ENCODE measurements at regions not wholly inside any gene's neighbourhood (a gene's known extent, or its start where the extent isn't known, plus 50 kb on each side); places are given as distances from the start of the nearest gene placed in this dataset.

DNA sequence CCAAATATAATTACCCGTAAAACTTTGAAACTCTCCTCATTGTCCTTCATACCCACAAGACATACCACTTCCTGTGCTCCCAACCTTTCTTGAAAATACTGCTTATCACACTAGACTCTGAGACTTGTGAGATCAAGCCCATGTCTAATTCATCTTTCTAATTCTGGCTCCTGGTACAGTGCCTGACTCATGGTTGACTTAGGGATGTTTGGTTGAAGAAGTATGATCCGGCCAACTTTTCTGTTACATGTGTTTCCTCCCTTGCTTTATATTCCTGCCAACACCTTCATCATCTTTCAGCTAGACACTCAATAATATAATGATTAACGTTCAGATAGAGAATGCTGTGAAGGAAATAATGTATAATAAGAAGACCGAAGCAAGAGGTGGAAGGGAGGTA is 58.2 kb downstream of the MEX3B start:
- no peaks in the 10 kb centered on the region for H3K36me3 ChIP-seq
- H3K4me1 ChIP-seq, result no peaks in the 10 kb centered on the region
- H3K27ac ChIP-seq, result no peak overlapping the region
- TF ChIP-seq POLR2A (IDR thresholded peaks at IDR 0.05) (no peak), POLR2AphosphoS5 (IDR thresholded peaks at IDR 0.05) (no peak)
- TF ChIP-seq, protein P1, sequence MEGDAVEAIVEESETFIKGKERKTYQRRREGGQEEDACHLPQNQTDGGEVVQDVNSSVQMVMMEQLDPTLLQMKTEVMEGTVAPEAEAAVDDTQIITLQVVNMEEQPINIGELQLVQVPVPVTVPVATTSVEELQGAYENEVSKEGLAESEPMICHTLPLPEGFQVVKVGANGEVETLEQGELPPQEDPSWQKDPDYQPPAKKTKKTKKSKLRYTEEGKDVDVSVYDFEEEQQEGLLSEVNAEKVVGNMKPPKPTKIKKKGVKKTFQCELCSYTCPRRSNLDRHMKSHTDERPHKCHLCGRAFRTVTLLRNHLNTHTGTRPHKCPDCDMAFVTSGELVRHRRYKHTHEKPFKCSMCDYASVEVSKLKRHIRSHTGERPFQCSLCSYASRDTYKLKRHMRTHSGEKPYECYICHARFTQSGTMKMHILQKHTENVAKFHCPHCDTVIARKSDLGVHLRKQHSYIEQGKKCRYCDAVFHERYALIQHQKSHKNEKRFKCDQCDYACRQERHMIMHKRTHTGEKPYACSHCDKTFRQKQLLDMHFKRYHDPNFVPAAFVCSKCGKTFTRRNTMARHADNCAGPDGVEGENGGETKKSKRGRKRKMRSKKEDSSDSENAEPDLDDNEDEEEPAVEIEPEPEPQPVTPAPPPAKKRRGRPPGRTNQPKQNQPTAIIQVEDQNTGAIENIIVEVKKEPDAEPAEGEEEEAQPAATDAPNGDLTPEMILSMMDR (IDR thresholded peaks at IDR 0.05), result no peak
- DNase-seq (ENCODE audit: low spot score in 2 of 2), result no peak
- peaks cover 7 to 8% of the 10 kb centered on the region in 2 donors for H3K9me3 ChIP-seq
- no peak overlapping the region for H3K4me3 ChIP-seq
- no peaks in the 10 kb centered on the region for H3K27me3 ChIP-seq
- intact Hi-C loops (cut with DNase I; ENCODE audit: low total_unique reads), result no loop called here

DNA sequence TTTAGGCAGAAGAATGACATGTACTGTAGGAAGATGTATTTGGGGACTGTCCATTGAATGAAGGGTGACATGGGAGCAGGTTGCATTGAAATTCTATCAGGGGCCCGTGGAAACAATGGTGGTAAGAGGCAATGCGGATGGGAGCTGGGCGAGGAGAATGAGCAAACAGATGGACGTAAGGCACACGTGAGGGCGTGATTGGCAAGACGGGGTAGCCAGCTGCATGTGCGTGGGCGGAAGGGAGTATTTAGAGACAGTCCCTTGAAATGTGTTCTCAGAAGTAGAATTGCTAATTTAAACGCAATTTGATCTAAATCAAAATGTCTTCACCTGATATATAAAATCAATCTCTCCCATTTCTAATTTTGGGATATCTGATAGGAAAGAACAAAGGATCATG is 62.3 kb downstream of the MEX3B start:
- no peak for TF ChIP-seq POLR2A (IDR thresholded peaks at IDR 0.05)
- no peak for TF ChIP-seq POLR2AphosphoS5 (IDR thresholded peaks at IDR 0.05)
- TF ChIP-seq, protein P1 (IDR thresholded peaks at IDR 0.05), result no peak
- no peaks in the 10 kb centered on the region for H3K27me3 ChIP-seq
- no peak for DNase-seq (ENCODE audit: low spot score in 2 of 2)
- no peaks in the 10 kb centered on the region for H3K9me3 ChIP-seq
- no peak overlapping the region for H3K4me3 ChIP-seq
- no peak overlapping the region for H3K27ac ChIP-seq
- intact Hi-C loops (cut with DNase I; ENCODE audit: low total_unique reads), result no loop called here
- no peaks in the 10 kb centered on the region for H3K4me1 ChIP-seq
- H3K36me3 ChIP-seq, result no peaks in the 10 kb centered on the region

DNA sequence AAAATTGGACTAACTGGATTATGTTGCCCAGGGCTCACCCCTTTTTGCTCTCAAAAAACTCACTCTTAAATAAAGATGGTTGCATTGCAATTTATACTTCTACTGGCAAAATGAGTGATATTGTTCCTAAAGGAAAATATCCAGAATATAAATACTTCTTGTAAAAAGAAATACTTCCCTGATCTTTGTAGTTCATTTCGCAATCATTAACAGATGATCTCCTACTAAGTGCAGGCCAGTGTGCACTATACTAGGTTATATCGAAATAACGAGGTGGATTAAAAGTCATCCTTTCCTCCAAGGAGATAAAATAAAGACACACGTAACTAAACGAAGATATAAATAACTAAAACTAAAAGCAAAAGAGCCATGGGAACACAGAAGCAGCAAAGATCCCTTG is 63.0 kb downstream of the MEX3B start:
- TF ChIP-seq POLR2A (IDR thresholded peaks at IDR 0.05) (no peak), POLR2AphosphoS5 (IDR thresholded peaks at IDR 0.05) (no peak)
- TF ChIP-seq, protein P1 (IDR thresholded peaks at IDR 0.05), result no peak
- Histone ChIP-seq H3K27me3 (no peaks in the 10 kb centered on the region), H3K4me3 (no peak overlapping the region), H3K9me3 (peaks cover 0 to 7% of the 10 kb centered on the region in 2 donors), H3K36me3 (no peaks in the 10 kb centered on the region), H3K4me1 (no peaks in the 10 kb centered on the region), H3K27ac (no peak overlapping the region)
- DNase-seq (ENCODE audit: low spot score in 2 of 2), result no peak
- intact Hi-C loops (cut with DNase I; ENCODE audit: low total_unique reads), result no loop called here

DNA sequence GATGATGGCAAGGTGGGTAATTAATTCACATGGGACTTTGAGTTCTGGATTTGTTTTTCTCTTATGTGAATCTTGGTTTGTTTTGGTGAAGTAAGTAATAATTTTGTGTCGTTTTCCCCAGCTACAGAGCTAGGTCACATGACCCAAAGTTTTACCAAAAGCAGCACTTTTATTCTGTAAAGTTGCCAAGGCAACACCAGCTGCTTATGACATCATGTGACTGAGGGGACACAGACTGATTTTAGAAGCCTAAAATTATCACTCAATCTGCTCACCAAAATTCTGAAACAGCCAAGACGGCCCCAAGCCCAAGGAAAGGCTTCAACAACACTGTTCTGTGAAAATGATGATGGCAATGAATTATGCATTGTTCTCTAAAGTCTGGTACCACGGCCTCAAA is 63.9 kb downstream of the MEX3B start:
- Histone ChIP-seq H3K4me1 (no peaks in the 10 kb centered on the region), H3K4me3 (no peak overlapping the region)
- no peak for DNase-seq (ENCODE audit: low spot score in 2 of 2)

GRCh38 chr15:81977464-81977863 is 68.4 kb downstream of the MEX3B start:
- no peaks in the 10 kb centered on the region for H3K27me3 ChIP-seq
- DNase-seq (ENCODE audit: low spot score in 2 of 2), result no peak
- H3K36me3 ChIP-seq, result no peaks in the 10 kb centered on the region
- H3K4me1 ChIP-seq, result no peaks in the 10 kb centered on the region
- TF ChIP-seq, protein P1 (IDR thresholded peaks at IDR 0.05), result no peak
- TF ChIP-seq POLR2AphosphoS5 (IDR thresholded peaks at IDR 0.05) (no peak), POLR2A (IDR thresholded peaks at IDR 0.05) (no peak)
- H3K9me3 ChIP-seq, result peaks cover 0 to 15% of the 10 kb centered on the region in 2 donors
- intact Hi-C loops (cut with DNase I; ENCODE audit: low total_unique reads), result no loop called here
- H3K27ac ChIP-seq, result no peak overlapping the region
- no peak overlapping the region for H3K4me3 ChIP-seq

More for the DNA sequence above, 63.9 kb downstream of the MEX3B start:
- Histone ChIP-seq H3K27me3 (no peaks in the 10 kb centered on the region), H3K27ac (no peak overlapping the region), H3K9me3 (peaks cover 0 to 15% of the 10 kb centered on the region in 2 donors), H3K36me3 (no peaks in the 10 kb centered on the region)
- TF ChIP-seq POLR2A (IDR thresholded peaks at IDR 0.05) (no peak), POLR2AphosphoS5 (IDR thresholded peaks at IDR 0.05) (no peak)
- TF ChIP-seq, protein P1 (IDR thresholded peaks at IDR 0.05), result no peak
- intact Hi-C loops (cut with DNase I; ENCODE audit: low total_unique reads), result no loop called here

All from breast epithelium (tissue), 4 donors.